Upper lobe of right lung (tissue), 1 donor: ENCODE measurements at regions not wholly inside any gene's neighbourhood (a gene's known extent, or its start where the extent isn't known, plus 50 kb on each side); places are given as distances from the start of the nearest gene placed in this dataset.

Experiments used
- ATAC-seq: fragments of 200-7000 bp; cut with Tn5 transposase; one replicate; pipeline ENCODE4 v1.9.1; 2020; ENCODE audit warnings: mild to moderate bottlenecking, moderate library complexity
- DNase-seq: peaks from one replicate; pipeline ENCODE4 v3.0.0-alpha.2; 2020
- H3K27ac ChIP-seq: fragments of 200-600 bp; one replicate; pipeline ENCODE4 v1.8.0; 2022
- H3K27me3 ChIP-seq: fragments of 200-600 bp; one replicate; pipeline ENCODE4 v1.8.0; 2022; ENCODE audit warnings: mild to moderate bottlenecking
- H3K36me3 ChIP-seq: fragments of 200-600 bp; one replicate; pipeline ENCODE4 v1.8.0; 2022
- H3K4me1 ChIP-seq: fragments of 200-600 bp; one replicate; pipeline ENCODE4 v1.8.0; 2022
- H3K4me3 ChIP-seq: fragments of 200-600 bp; one replicate; pipeline ENCODE4 v1.8.0; 2022; ENCODE audit warnings: mild to moderate bottlenecking
- H3K9me3 ChIP-seq: fragments of 200-600 bp; one replicate; pipeline ENCODE4 v1.8.0; 2022
- CTCF ChIP-seq: fragments of 200-600 bp; IDR thresholded peaks from one replicate; pipeline ENCODE4 v1.8.0; 2022; ENCODE audit warnings: antibody characterized with exemption
- intact Hi-C: fragments of 100-400 bp; cut with DNase I; formaldehyde crosslinking; loops from one replicate; pipeline ENCODE4 v1.11.0; 2022
- donor health status: DM: no; HTN: yes; CAD: no; lungs with severe emphysema.

DNA sequence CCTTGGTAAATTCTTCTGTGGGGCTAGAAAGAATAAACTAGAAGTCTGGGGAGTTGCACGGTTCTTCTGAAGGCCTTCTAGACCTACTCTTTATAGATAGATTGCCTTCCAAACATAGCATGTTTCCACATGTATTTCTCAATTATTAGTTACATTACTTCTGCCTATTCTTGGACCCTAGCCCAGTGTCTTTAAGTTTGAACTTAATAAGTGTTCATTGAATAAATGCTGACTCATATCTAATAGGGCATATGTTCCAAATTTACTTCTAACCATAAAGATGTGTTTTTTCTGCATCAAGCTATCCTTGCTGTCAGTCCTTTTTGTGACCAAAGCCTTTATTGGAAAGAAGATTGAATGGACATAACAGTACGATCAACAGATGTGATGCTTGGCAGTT is 503.6 kb upstream of the ZFP42 start:
- intact Hi-C loops = no loop called here
- H3K4me3 ChIP-seq = no peak overlapping the region
- TF ChIP-seq CTCF = no peak
- H3K9me3 ChIP-seq = no peaks in the 10 kb centered on the region
- no peaks in the 10 kb centered on the region for H3K27me3 ChIP-seq
- H3K36me3 ChIP-seq = no peaks in the 10 kb centered on the region
- ATAC-seq (no peak), DNase-seq (no peak)
- no peak overlapping the region for H3K27ac ChIP-seq
- no peaks in the 10 kb centered on the region for H3K4me1 ChIP-seq

GRCh38 chr4:187493661-187494060 is 501.9 kb upstream of the ZFP42 start:
- Histone ChIP-seq H3K36me3 (no peaks in the 10 kb centered on the region), H3K4me1 (no peaks in the 10 kb centered on the region), H3K9me3 (no peaks in the 10 kb centered on the region), H3K27me3 (no peaks in the 10 kb centered on the region), H3K4me3 (no peak overlapping the region), H3K27ac (no peak overlapping the region)
- intact Hi-C loops = no loop called here
- TF ChIP-seq CTCF = no peak
- ATAC-seq = no peak
- DNase-seq = no peak

GRCh38 chr4:187499956-187500355 is 495.6 kb upstream of the ZFP42 start:
- H3K27me3 ChIP-seq = no peaks in the 10 kb centered on the region
- H3K4me3 ChIP-seq = no peak overlapping the region
- DNase-seq (no peak), ATAC-seq (no peak)
- no peaks in the 10 kb centered on the region for H3K36me3 ChIP-seq
- intact Hi-C loops = no loop called here
- H3K27ac ChIP-seq = no peak overlapping the region
- no peaks in the 10 kb centered on the region for H3K4me1 ChIP-seq
- TF ChIP-seq CTCF = no peak
- H3K9me3 ChIP-seq = no peaks in the 10 kb centered on the region

GRCh38 chr4:187500796-187501195 is 494.8 kb upstream of the ZFP42 start:
- Histone ChIP-seq H3K27me3 (no peaks in the 10 kb centered on the region), H3K27ac (no peak overlapping the region), H3K9me3 (no peaks in the 10 kb centered on the region), H3K4me1 (no peaks in the 10 kb centered on the region), H3K4me3 (no peak overlapping the region), H3K36me3 (no peaks in the 10 kb centered on the region)
- no peak for TF ChIP-seq CTCF
- intact Hi-C loops = no loop called here
- no peak for ATAC-seq
- no peak for DNase-seq

GRCh38 chr4:187501731-187502130 is 493.8 kb upstream of the ZFP42 start:
- Histone ChIP-seq H3K36me3 (no peaks in the 10 kb centered on the region), H3K9me3 (no peaks in the 10 kb centered on the region), H3K27me3 (no peaks in the 10 kb centered on the region), H3K27ac (no peak overlapping the region), H3K4me3 (no peak overlapping the region), H3K4me1 (no peaks in the 10 kb centered on the region)
- intact Hi-C loops = no loop called here
- ATAC-seq (no peak), DNase-seq (no peak)
- TF ChIP-seq CTCF = no peak
